Mammary epithelial cell (primary cell): ENCODE measurements at regions not wholly inside any gene's neighbourhood (a gene's known extent, or its start where the extent isn't known, plus 50 kb on each side); places are given as distances from the start of the nearest gene placed in this dataset.

ENCODE experiments used
- CTCF ChIP-seq, 2 donors: IDR thresholded peaks in 1 of 2; conservative IDR thresholded peaks in 1 of 2; 2 replicates each; pipeline ENCODE4 v1.5.1; 2011 to 2012; ENCODE audit warnings: inconsistent platforms in 2 of 2, low read length in 2 of 2, mild to moderate bottlenecking in 2 of 2, control low read depth in 1 of 2, low read depth in 1 of 2; ENCODE audit not compliant: insufficient read depth in 1 of 2; ENCODE audit errors: extremely low read depth in 1 of 2
- EZH2 ChIP-seq: IDR thresholded peaks from 2 replicates; pipeline ENCODE4 v1.6.1; 2012; ENCODE audit warnings: low read length, inconsistent platforms, borderline replicate concordance

DNA sequence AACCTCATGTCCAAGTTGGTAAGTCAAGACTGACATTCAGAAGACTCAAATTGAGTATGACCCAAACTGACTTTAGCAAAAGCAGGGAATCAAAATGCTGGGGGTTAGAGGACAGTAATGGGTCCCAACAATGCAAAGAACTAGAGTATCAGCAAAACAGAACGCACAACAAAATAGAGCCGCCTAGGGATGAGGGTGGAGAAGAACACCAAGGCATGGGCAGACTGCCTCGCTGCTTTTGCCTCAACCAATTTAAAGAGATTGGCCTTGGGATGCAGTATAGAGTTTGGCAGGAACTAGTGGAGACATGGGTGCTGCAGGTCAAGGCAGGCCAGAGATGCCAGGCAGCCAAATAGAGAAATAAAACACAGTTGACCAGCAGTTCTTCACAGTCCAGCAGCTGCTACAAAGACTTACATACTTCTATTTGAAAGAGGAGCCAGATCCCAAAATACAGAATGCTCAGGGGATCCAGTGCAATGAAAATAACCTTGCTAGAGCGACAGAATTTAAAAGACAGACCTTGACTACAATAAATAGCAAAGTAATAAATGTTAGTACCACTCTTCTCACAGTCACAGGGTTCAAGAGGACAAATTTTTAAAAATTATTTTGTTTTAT is 83.9 kb upstream of the NIPBL start:
- no peak for TF ChIP-seq CTCF (conservative IDR thresholded peaks at IDR 0.05 in 1 of 2, IDR thresholded peaks at IDR 0.05 in 1 of 2; ENCODE audit: extremely low read depth in 1 of 2, insufficient read depth in 1 of 2, low read depth in 1 of 2, low read length in 2 of 2)
- TF ChIP-seq EZH2 = no peak
